GM10248 (cell line): ENCODE measurements at regions not wholly inside any gene's neighbourhood (a gene's known extent, or its start where the extent isn't known, plus 50 kb on each side); places are given as distances from the start of the nearest gene placed in this dataset.
A peak's percentile ranks its signal among the peaks of the same experiment; 100 is the strongest.

Experiments used
- CTCF ChIA-PET: fragments of 300-600 bp; sonication (Branson Sonifier 250); formaldehyde crosslinking; extraction: SDS; loops from one replicate; lab custom pipeline; 2021; ENCODE audit warnings: antibody characterized with exemption; lab: Yijun Ruan, JAX
- POLR2A ChIA-PET: fragments of 350-650 bp; sonication (Branson Sonifier 250); formaldehyde crosslinking; extraction: SDS; loops from one replicate; lab custom pipeline; 2020; ENCODE audit warnings: antibody characterized with exemption; lab: Yijun Ruan, JAX
- DNase-seq: peaks from one replicate; pipeline ENCODE4 v3.0.0; 2012; ENCODE audit errors: extremely low spot score
- CTCF ChIP-seq: IDR thresholded peaks from 2 replicates; pipeline ENCODE4 v1.5.1; 2012; ENCODE audit warnings: mild to moderate bottlenecking, low read depth; ENCODE audit errors: extremely low read depth, missing control alignments, control extremely low read depth

DNA sequence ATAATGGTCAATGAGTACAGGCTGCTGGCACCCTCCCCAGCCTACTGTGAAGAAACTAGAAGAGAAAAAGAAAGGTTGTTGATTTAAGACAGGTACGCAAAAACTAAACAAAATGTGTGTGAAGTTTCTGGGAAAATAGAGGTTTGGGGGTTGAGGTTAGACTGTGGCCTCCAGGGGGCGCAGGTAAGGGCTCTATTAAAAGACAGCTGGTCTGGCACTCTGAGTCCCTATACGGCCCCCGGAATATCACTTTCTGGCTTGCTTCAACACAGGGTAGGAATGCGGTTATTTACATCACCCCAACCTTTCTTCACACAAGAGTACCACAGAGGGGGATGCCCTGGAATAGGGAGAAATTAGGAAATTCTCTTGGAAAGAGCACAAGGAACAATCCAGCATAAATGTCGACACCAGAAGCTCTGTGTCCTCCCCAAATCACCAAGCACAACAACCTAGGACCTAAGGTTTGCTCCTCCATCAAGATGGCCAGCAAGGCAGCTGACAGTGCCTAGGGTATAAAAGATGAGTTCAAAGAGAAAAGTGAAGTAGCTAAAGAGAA lies 480.8 kb upstream of the KLHL29 start:
- peak; percentile 22 for DNase-seq
- CTCF ChIA-PET = interaction anchor here (0.8 to 3.4 kb wide), 9 partner anchors 9 to 442 kb away, joined by 3 to 13 read pairs (median 3); no protein-coding TSS in a partner anchor
- TF ChIP-seq CTCF = peak; percentile 12
- POLR2A ChIA-PET = no interaction called here

GRCh38 chr2:22907330-22907729 lies 477.6 kb upstream of the KLHL29 start:
- CTCF ChIA-PET = interaction anchor here (2.5 kb wide), 1 partner anchor 9 kb away, joined by 7 read pairs; no protein-coding TSS in a partner anchor
- POLR2A ChIA-PET = no interaction called here
- DNase-seq = no peak
- no peak for TF ChIP-seq CTCF

DNA sequence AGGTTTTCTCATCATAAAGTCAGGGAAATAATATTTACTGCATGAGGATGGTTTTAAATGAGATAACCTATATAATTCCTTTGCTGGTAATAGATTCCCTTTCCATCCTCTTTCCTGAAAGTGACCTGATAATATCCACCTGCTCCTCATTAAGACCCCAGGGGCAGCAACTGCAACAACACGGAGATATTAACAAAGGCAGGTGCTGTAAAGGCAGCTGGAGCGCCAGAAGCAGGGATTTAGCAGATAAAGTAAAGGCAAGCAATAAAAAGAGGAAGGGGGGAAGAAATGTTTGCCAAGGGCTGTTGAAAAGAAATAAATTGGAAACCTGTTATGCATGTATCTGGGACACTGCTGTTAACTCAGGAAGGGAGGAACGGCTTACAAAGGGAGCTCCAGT lies 472.6 kb upstream of the KLHL29 start:
- no peak for DNase-seq
- ChIA-PET CTCF (interaction anchor here (1.9 kb wide), 1 partner anchor 9 kb away, joined by 6 read pairs; no protein-coding TSS in a partner anchor), POLR2A (no interaction called here)
- TF ChIP-seq CTCF = no peak

DNA sequence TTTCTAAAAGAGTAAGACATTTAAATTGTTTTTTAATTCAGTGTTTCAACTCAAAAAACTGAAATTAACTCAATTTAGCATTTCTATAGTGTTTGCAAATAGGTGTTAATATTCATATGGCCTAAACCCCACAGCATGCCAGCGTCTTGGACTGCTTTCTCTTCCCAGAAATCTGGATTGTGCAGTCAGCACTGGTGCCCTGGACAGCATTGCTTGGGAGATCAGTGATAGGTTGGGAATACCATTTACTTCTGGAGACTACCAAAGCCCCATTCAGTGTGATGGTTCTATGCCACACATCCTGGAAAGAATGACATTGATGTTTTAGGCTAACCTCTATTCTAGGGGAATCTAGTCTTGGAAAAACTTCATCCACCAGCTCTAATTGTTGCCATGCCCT lies 455.0 kb upstream of the KLHL29 start:
- ChIA-PET POLR2A (no interaction called here), CTCF (no interaction called here)
- no peak for DNase-seq
- TF ChIP-seq CTCF = no peak

DNA sequence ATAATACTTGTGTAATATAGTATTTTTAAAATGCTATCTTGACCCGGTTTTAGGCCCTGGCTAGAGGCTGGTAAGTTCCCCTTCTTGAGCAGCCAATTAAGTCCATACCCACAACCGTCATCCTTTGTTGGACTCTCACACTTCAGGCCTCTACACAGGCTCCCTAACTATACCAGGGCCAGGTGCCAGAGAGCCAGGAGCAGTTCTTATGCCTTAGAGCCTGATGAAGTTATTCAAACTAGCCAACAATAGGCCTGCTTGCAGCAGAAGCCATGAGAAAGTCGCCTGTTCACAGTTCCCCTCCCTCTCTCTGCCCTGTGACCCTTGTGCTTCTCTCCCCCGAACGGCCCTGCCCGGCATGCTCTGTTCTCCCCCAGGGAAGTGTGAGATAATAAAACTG lies 454.2 kb upstream of the KLHL29 start:
- no peak for TF ChIP-seq CTCF
- ChIA-PET POLR2A (no interaction called here), CTCF (interaction anchor here (0.7 kb wide), 1 partner anchor 16 kb away, joined by 3 read pairs; no protein-coding TSS in a partner anchor)
- DNase-seq = no peak

DNA sequence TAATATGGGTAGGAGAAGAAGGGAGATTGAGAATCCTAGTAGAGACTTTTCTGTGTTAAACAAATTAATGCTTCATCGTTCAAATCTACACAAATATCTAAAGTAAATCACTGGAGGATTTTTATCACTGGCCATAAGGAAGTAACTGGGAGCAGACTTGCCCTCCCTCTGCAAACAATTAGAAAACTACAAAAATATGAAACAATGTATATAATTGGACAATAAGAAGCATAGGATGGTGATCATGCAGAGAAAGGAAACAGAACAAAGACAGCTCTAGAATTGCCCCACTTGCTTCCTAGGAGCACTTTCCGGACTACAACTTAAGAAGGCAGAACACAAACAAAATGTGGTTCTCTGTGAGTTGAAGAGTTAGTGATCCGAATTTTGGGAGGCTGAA lies 452.7 kb upstream of the KLHL29 start:
- DNase-seq = no peak
- CTCF ChIA-PET = interaction anchor here (1.4 kb wide), 1 partner anchor 9 kb away, joined by 3 read pairs; no protein-coding TSS in a partner anchor
- no peak for TF ChIP-seq CTCF
- POLR2A ChIA-PET = no interaction called here

DNA sequence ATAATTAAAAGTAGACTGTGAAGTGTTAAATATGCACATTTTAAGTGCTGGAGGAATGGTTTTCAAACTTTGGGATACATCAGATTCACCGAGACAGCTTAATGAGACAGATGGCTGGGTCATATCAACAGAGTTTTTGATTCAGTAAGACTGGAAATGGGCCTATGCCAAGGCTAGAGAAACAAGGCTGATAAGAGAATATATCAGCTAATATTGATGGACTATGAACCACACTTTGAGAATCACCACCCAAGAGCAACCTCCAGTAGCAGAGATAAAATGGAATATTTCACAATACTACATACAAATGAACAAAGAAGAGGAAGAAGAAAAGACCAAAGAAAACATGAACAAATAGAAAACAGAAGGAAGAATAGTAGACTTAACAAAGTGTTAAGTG lies 450.2 kb upstream of the KLHL29 start:
- CTCF ChIA-PET = interaction anchor here (1.4 kb wide), 1 partner anchor 11 kb away, joined by 6 read pairs; no protein-coding TSS in a partner anchor
- TF ChIP-seq CTCF = no peak
- DNase-seq = no peak

More for the DNA sequence above, 450.2 kb upstream of the KLHL29 start:
- POLR2A ChIA-PET = no interaction called here
